ENCODE measurements at regions not wholly inside any gene's neighbourhood (a gene's known extent, or its start where the extent isn't known, plus 50 kb on each side); places are given as distances from the start of the nearest gene placed in this dataset.

GRCh38 chr5:130243641-130244040, 339.4 kb downstream of the CHSY3 start:
- no peak for DNase-seq (ENCODE audit: low read depth in 2 of 2)
- TF ChIP-seq, protein P1, sequence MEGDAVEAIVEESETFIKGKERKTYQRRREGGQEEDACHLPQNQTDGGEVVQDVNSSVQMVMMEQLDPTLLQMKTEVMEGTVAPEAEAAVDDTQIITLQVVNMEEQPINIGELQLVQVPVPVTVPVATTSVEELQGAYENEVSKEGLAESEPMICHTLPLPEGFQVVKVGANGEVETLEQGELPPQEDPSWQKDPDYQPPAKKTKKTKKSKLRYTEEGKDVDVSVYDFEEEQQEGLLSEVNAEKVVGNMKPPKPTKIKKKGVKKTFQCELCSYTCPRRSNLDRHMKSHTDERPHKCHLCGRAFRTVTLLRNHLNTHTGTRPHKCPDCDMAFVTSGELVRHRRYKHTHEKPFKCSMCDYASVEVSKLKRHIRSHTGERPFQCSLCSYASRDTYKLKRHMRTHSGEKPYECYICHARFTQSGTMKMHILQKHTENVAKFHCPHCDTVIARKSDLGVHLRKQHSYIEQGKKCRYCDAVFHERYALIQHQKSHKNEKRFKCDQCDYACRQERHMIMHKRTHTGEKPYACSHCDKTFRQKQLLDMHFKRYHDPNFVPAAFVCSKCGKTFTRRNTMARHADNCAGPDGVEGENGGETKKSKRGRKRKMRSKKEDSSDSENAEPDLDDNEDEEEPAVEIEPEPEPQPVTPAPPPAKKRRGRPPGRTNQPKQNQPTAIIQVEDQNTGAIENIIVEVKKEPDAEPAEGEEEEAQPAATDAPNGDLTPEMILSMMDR (IDR thresholded peaks at IDR 0.05; ENCODE audit: low read depth, low read length): no peak
- H3K4me3 ChIP-seq (replicated peaks in 1 of 2; ENCODE audit: low read depth in 2 of 2, low read length in 2 of 2): no peak overlapping the region

DNA sequence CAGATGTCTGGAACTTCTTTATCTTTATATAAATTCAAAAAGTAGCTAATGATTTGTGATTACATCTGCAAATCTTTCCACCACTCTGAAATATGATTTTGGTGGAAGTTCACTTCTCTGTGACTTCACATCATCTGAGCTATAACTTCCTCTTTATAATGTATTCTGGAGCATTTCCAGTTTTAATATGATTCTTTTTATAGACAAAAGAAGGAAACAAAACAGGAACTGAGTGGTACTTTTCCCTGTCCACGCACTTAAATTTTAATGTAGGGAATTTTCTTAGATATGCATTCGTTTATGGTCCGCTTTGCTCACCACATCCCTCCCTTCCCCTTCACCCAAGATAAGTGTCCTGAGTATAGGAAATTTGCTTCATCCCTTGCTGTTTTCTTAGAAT, 333.5 kb downstream of the CHSY3 start:
- TF ChIP-seq, protein P1 (IDR thresholded peaks at IDR 0.05; ENCODE audit: low read depth, low read length): no peak
- no peak overlapping the region for H3K4me3 ChIP-seq (replicated peaks in 1 of 2; ENCODE audit: low read depth in 2 of 2, low read length in 2 of 2)
- DNase-seq (ENCODE audit: low read depth in 2 of 2): peak in 1 of 2 donors; percentile 3

All from cardiac fibroblast (primary cell).